ENCODE measurements at regions not wholly inside any gene's neighbourhood (a gene's known extent, or its start where the extent isn't known, plus 50 kb on each side); places are given as distances from the start of the nearest gene placed in this dataset.

DNA sequence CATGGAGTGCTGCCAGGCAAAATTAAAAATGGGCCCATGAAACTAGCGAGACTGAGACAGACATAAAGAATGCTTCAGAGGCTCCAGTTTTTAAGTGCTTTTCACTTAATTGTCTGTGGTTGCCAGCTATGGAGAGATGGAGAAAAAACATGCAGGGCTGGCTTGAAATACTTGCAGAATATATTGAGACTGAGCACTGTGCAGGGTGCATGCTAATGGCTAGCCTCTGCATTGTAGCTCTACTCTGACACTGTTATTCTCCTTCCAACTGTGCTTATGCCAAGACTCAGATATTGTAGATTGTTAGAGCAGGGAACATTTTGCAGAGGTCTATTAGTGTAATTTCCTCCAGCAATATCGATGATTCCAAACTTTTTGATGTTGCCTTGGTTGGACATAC, 735.0 kb downstream of the PDCD6IP start:
- H3K27ac Mint-ChIP-seq: no peak overlapping the region
- no peaks in the 10 kb centered on the region for H3K4me1 Mint-ChIP-seq
- no peak for DNase-seq
- no peaks in the 10 kb centered on the region for H3K27me3 ChIP-seq (ENCODE audit: control insufficient read depth, insufficient read depth, low read length)
- H3K4me3 Mint-ChIP-seq: no peak overlapping the region
- no peak overlapping the region for H3K4me3 ChIP-seq (ENCODE audit: low read depth, low read length)
- H3K27me3 Mint-ChIP-seq: no peaks in the 10 kb centered on the region
- no peak for ATAC-seq (ENCODE audit: low read depth in 2 of 2)
- H3K9me3 ChIP-seq (ENCODE audit: control insufficient read depth in 2 of 2, low read length in 2 of 2): no peaks in the 10 kb centered on the region
- H3K4me1 ChIP-seq (ENCODE audit: control insufficient read depth, insufficient read depth, low read length, poor library complexity, severe bottlenecking): no peaks in the 10 kb centered on the region
- H3K27ac ChIP-seq (ENCODE audit: insufficient read depth, low read length, poor library complexity, severe bottlenecking): no peak overlapping the region
- H3K36me3 ChIP-seq (ENCODE audit: control insufficient read depth, insufficient read depth, low read length): no peaks in the 10 kb centered on the region
- no peaks in the 10 kb centered on the region for H3K36me3 Mint-ChIP-seq
- peaks cover 0 to 10% (median 2%) of the 10 kb centered on the region in 7 donors for H3K9me3 Mint-ChIP-seq

DNA sequence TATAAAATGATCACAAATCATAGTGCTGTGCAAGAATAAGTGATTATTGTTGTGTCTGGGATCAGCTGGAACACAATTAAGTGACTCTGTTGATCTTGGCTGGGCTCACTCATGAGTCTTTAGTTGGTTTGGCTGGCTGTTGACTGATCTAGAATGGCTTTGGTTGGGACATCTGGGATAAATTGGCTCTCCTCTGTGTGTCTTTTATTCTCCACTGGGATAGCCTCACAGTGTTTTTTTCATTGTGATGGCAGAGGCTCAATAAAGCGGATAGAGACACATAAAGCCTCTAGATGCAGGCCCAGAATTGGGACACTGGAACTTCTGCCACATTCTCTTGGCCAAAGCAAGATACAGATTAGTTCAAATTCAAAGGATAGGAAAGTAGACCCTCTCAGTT, 735.6 kb downstream of the PDCD6IP start:
- Mint-ChIP-seq H3K4me1 (no peaks in the 10 kb centered on the region), H3K9me3 (peaks cover 0 to 14% (median 3%) of the 10 kb centered on the region in 7 donors), H3K27ac (no peak overlapping the region), H3K36me3 (no peaks in the 10 kb centered on the region), H3K27me3 (no peaks in the 10 kb centered on the region), H3K4me3 (no peak overlapping the region)
- DNase-seq (no peak), ATAC-seq (ENCODE audit: low read depth in 2 of 2) (no peak)
- H3K27ac ChIP-seq (ENCODE audit: insufficient read depth, low read length, poor library complexity, severe bottlenecking): no peak overlapping the region
- no peak overlapping the region for H3K4me3 ChIP-seq (ENCODE audit: low read depth, low read length)
- no peaks in the 10 kb centered on the region for H3K36me3 ChIP-seq (ENCODE audit: control insufficient read depth, insufficient read depth, low read length)
- no peaks in the 10 kb centered on the region for H3K9me3 ChIP-seq (ENCODE audit: control insufficient read depth in 2 of 2, low read length in 2 of 2)
- no peaks in the 10 kb centered on the region for H3K4me1 ChIP-seq (ENCODE audit: control insufficient read depth, insufficient read depth, low read length, poor library complexity, severe bottlenecking)
- no peaks in the 10 kb centered on the region for H3K27me3 ChIP-seq (ENCODE audit: control insufficient read depth, insufficient read depth, low read length)

DNA sequence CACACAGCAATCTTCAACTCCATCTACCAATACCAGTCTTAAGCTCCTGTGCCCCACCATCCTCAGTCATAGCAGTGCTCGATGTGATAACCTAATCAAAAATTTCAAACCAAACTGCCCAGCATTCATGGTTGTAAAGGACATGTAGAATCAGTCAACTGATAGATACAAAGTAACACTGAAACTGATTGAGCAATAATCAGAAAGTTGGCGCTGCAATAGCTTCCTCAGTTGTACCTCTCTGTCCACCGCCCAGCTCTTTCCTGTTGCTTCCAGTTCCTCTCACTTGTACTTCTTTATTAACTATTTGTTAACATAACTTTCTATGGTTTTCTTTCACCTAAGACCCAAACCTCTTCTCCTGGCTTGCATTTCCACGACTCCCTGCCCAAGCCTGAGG, 745.7 kb downstream of the PDCD6IP start:
- no peaks in the 10 kb centered on the region for H3K36me3 ChIP-seq (ENCODE audit: control insufficient read depth, insufficient read depth, low read length)
- no peaks in the 10 kb centered on the region for H3K36me3 Mint-ChIP-seq
- H3K4me3 Mint-ChIP-seq: no peak overlapping the region
- no peaks in the 10 kb centered on the region for H3K27me3 ChIP-seq (ENCODE audit: control insufficient read depth, insufficient read depth, low read length)
- no peaks in the 10 kb centered on the region for H3K9me3 ChIP-seq (ENCODE audit: control insufficient read depth in 2 of 2, low read length in 2 of 2)
- no peaks in the 10 kb centered on the region for H3K4me1 ChIP-seq (ENCODE audit: control insufficient read depth, insufficient read depth, low read length, poor library complexity, severe bottlenecking)
- no peak overlapping the region for H3K27ac Mint-ChIP-seq
- no peaks in the 10 kb centered on the region for H3K4me1 Mint-ChIP-seq
- H3K4me3 ChIP-seq (ENCODE audit: low read depth, low read length): no peak overlapping the region
- DNase-seq (no peak), ATAC-seq (ENCODE audit: low read depth in 2 of 2) (no peak)
- H3K27ac ChIP-seq (ENCODE audit: insufficient read depth, low read length, poor library complexity, severe bottlenecking): no peak overlapping the region
- peaks cover 0 to 7% (median 2%) of the 10 kb centered on the region in 7 donors for H3K9me3 Mint-ChIP-seq
- H3K27me3 Mint-ChIP-seq: no peaks in the 10 kb centered on the region

DNA sequence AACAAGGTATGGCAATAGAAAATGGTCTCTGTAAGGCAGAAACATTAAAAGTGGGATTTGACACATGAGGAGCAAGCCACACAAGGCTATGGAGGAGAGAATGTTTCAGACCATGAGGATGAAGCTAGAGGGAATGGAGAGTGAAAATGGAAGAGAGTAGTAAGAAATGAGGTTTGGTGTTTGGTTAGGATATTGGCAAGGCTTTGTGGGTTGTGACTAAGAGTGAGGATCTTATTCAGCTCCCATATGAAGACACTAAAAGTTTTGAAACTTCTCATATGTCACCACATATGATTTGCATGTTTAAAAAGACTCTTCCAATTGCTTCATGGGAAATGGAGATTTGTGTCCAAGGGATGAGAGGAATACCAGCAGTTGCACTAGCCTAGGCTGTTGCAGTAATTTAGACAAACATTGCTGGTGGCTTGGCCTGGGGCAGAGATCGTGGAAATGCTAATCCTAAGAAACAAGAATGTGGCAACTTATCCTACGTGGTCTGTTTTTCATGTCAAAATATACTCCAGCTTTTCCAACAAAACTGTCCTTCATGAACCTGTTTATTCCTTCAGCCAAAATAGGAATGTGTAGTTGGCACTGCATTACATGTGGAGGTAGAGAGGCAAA, 749.0 kb downstream of the PDCD6IP start:
- Histone ChIP-seq H3K36me3 (ENCODE audit: control insufficient read depth, insufficient read depth, low read length) (no peaks in the 10 kb centered on the region), H3K4me1 (ENCODE audit: control insufficient read depth, insufficient read depth, low read length, poor library complexity, severe bottlenecking) (no peaks in the 10 kb centered on the region), H3K27ac (ENCODE audit: insufficient read depth, low read length, poor library complexity, severe bottlenecking) (no peak overlapping the region), H3K9me3 (ENCODE audit: control insufficient read depth in 2 of 2, low read length in 2 of 2) (peaks cover 0 to 1% of the 10 kb centered on the region in 2 experiments), H3K27me3 (ENCODE audit: control insufficient read depth, insufficient read depth, low read length) (no peaks in the 10 kb centered on the region), H3K4me3 (ENCODE audit: low read depth, low read length) (no peak overlapping the region)
- Mint-ChIP-seq H3K36me3 (no peaks in the 10 kb centered on the region), H3K4me3 (no peak overlapping the region), H3K27ac (no peak overlapping the region), H3K27me3 (no peaks in the 10 kb centered on the region), H3K9me3 (peaks cover 0 to 10% (median 0%) of the 10 kb centered on the region in 7 donors), H3K4me1 (no peaks in the 10 kb centered on the region)
- ATAC-seq (ENCODE audit: low read depth in 2 of 2) (no peak), DNase-seq (no peak)

DNA sequence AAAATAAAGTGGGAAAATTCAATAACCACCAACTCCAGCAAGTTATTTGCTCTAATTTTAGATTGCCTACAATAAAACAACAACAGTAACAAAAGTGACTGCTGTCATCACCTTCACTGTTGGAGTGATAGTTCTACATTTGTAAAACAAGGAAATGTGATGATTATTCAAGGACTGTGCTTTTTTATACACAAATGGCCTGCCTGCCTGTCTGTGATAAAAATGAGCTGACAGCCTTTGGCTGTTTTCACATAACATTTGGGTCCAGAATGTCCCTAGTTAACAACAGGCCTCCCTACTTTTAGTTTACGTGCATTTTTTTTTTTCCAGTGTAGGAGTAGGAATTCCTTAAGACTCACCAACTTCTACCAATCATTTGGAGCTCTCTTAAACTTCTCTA, 768.8 kb downstream of the PDCD6IP start:
- H3K27ac ChIP-seq (ENCODE audit: insufficient read depth, low read length, poor library complexity, severe bottlenecking): no peak overlapping the region
- no peaks in the 10 kb centered on the region for H3K4me1 ChIP-seq (ENCODE audit: control insufficient read depth, insufficient read depth, low read length, poor library complexity, severe bottlenecking)
- H3K9me3 ChIP-seq (ENCODE audit: control insufficient read depth in 2 of 2, low read length in 2 of 2): peaks cover 0 to 3% of the 10 kb centered on the region in 2 experiments
- Mint-ChIP-seq H3K4me1 (no peaks in the 10 kb centered on the region), H3K36me3 (no peaks in the 10 kb centered on the region), H3K27me3 (no peaks in the 10 kb centered on the region), H3K9me3 (peaks cover 4 to 16% (median 5%) of the 10 kb centered on the region in 7 donors), H3K4me3 (no peak overlapping the region), H3K27ac (no peak overlapping the region)
- no peaks in the 10 kb centered on the region for H3K36me3 ChIP-seq (ENCODE audit: control insufficient read depth, insufficient read depth, low read length)
- H3K27me3 ChIP-seq (ENCODE audit: control insufficient read depth, insufficient read depth, low read length): no peaks in the 10 kb centered on the region
- ATAC-seq (ENCODE audit: low read depth in 2 of 2) (no peak), DNase-seq (no peak)
- no peak overlapping the region for H3K4me3 ChIP-seq (ENCODE audit: low read depth, low read length)

DNA sequence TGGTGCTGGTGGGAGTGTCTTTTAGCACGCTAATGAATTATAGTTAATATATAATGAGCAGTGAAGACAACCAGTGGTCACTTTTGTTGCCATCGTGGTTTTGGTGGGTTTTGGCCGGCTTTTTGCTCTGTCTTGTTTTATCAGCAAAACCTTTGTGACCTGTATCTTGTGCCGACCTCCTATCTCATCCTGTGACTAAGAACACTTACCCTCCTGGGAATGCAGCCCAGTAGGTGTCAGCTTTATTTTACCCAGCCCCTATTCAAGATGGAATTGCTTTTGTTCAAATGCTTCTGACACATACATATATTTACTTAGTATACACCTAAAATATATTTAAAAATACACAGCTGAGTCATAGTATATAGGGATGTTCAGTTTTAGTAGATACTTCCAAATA, 770.3 kb downstream of the PDCD6IP start:
- Histone ChIP-seq H3K27ac (ENCODE audit: insufficient read depth, low read length, poor library complexity, severe bottlenecking) (no peak overlapping the region), H3K9me3 (ENCODE audit: control insufficient read depth in 2 of 2, low read length in 2 of 2) (peaks cover 0 to 3% of the 10 kb centered on the region in 2 experiments), H3K4me1 (ENCODE audit: control insufficient read depth, insufficient read depth, low read length, poor library complexity, severe bottlenecking) (no peaks in the 10 kb centered on the region), H3K4me3 (ENCODE audit: low read depth, low read length) (no peak overlapping the region), H3K36me3 (ENCODE audit: control insufficient read depth, insufficient read depth, low read length) (no peaks in the 10 kb centered on the region), H3K27me3 (ENCODE audit: control insufficient read depth, insufficient read depth, low read length) (no peaks in the 10 kb centered on the region)
- Mint-ChIP-seq H3K9me3 (peaks cover 1 to 12% (median 5%) of the 10 kb centered on the region in 7 donors), H3K36me3 (no peaks in the 10 kb centered on the region), H3K27me3 (no peaks in the 10 kb centered on the region), H3K4me3 (no peak overlapping the region), H3K4me1 (no peaks in the 10 kb centered on the region), H3K27ac (no peak overlapping the region)
- DNase-seq (no peak), ATAC-seq (ENCODE audit: low read depth in 2 of 2) (no peak)

DNA sequence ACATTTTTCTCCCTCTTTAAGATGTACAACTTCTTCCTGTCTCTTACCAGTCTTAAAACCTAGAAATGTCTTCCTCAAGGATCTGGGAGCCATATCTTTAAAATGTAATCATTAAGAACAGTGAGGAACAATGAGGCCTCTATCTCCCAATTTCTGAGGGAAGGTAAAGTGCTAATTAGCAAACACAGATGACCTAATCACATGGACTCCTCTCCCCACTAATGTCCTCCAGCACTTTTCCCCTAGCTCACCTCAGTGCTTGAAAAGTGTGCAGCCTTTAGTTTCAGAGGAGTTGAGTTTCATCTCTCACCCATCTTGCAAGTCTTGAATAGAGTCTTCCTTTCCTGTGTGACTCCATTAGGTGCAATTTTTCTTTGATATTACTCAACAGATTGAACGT, 771.0 kb downstream of the PDCD6IP start:
- Mint-ChIP-seq H3K4me1 (no peaks in the 10 kb centered on the region), H3K4me3 (no peak overlapping the region), H3K36me3 (no peaks in the 10 kb centered on the region), H3K27ac (no peak overlapping the region), H3K9me3 (peaks cover 1 to 11% (median 5%) of the 10 kb centered on the region in 7 donors), H3K27me3 (no peaks in the 10 kb centered on the region)
- no peaks in the 10 kb centered on the region for H3K4me1 ChIP-seq (ENCODE audit: control insufficient read depth, insufficient read depth, low read length, poor library complexity, severe bottlenecking)
- H3K9me3 ChIP-seq (ENCODE audit: control insufficient read depth in 2 of 2, low read length in 2 of 2): peaks cover 0 to 3% of the 10 kb centered on the region in 2 experiments
- no peaks in the 10 kb centered on the region for H3K36me3 ChIP-seq (ENCODE audit: control insufficient read depth, insufficient read depth, low read length)
- no peak overlapping the region for H3K4me3 ChIP-seq (ENCODE audit: low read depth, low read length)
- DNase-seq (no peak), ATAC-seq (ENCODE audit: low read depth in 2 of 2) (no peak)
- no peaks in the 10 kb centered on the region for H3K27me3 ChIP-seq (ENCODE audit: control insufficient read depth, insufficient read depth, low read length)
- H3K27ac ChIP-seq (ENCODE audit: insufficient read depth, low read length, poor library complexity, severe bottlenecking): no peak overlapping the region

DNA sequence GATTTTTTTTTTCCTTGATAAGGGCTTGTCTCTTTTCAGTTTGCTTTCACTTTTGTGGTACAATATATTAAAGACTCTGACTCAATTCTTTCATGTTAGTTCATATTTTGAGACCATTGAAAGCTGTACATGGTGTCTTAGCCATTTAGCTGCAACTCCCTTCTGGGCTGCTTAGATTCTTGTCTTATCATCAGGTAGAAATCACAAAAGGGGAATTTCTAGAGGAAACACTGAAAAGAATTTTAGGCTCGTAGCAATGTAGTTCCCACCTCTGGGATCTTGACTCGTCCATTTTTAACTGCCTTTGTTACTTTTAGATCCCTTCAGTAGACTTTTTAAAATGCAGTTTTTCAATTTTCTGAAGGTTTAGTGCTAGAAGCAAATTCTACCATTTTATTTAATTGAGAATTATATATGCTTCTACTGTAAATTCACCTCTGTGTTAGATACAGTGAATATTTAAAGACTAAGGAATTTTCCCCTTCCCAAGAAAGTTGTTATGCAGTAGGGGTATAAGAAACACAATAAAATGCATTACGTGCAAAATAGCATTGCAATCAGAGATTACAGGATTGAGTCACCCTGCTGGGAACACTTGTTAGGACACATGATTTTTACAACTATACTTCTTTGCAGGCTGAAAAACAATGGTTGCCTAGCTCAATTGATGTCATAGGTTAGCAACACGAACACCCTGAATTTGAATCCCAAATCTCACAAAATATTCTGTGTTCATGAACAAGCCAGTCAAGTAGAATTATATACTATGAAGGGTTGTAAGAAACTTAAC, 772.7 kb downstream of the PDCD6IP start:
- H3K27ac ChIP-seq (ENCODE audit: insufficient read depth, low read length, poor library complexity, severe bottlenecking): no peak overlapping the region
- H3K4me3 ChIP-seq (ENCODE audit: low read depth, low read length): no peak overlapping the region
- no peaks in the 10 kb centered on the region for H3K27me3 Mint-ChIP-seq
- no peaks in the 10 kb centered on the region for H3K36me3 Mint-ChIP-seq
- H3K4me3 Mint-ChIP-seq: no peak overlapping the region
- no peaks in the 10 kb centered on the region for H3K27me3 ChIP-seq (ENCODE audit: control insufficient read depth, insufficient read depth, low read length)
- H3K27ac Mint-ChIP-seq: no peak overlapping the region
- H3K9me3 Mint-ChIP-seq: peaks cover 0 to 7% (median 3%) of the 10 kb centered on the region in 7 donors
- ATAC-seq (ENCODE audit: low read depth in 2 of 2): no peak
- H3K36me3 ChIP-seq (ENCODE audit: control insufficient read depth, insufficient read depth, low read length): no peaks in the 10 kb centered on the region
- no peaks in the 10 kb centered on the region for H3K4me1 ChIP-seq (ENCODE audit: control insufficient read depth, insufficient read depth, low read length, poor library complexity, severe bottlenecking)
- peaks cover 0 to 3% of the 10 kb centered on the region in 2 experiments for H3K9me3 ChIP-seq (ENCODE audit: control insufficient read depth in 2 of 2, low read length in 2 of 2)
- H3K4me1 Mint-ChIP-seq: no peaks in the 10 kb centered on the region
- no peak for DNase-seq
